ENCODE measurements at regions not wholly inside any gene's neighbourhood (a gene's known extent, or its start where the extent isn't known, plus 50 kb on each side); places are given as distances from the start of the nearest gene placed in this dataset.

GRCh38 chr6:10332111-10332510 lies 82.8 kb downstream of the TFAP2A start:
- TF ChIP-seq CTCF (IDR thresholded peaks at IDR 0.05 in 2 of 3, conservative IDR thresholded peaks at IDR 0.05 in 1 of 3; ENCODE audit: borderline replicate concordance in 1 of 3, insufficient read depth in 1 of 3, low read depth in 2 of 3, low read length in 2 of 3) (no peak), REST (IDR thresholded peaks at IDR 0.05; ENCODE audit: low read depth) (no peak), POLR2A (IDR thresholded peaks at IDR 0.05; ENCODE audit: borderline replicate concordance, extremely low read depth, insufficient read depth, insufficient read length) (no peak), FOSL1 (IDR thresholded peaks at IDR 0.05; ENCODE audit: low read depth) (no peak), EZH2 (IDR thresholded peaks at IDR 0.05) (no peak), CEBPB (IDR thresholded peaks at IDR 0.05; ENCODE audit: low read depth) (no peak)
